ENCODE measurements at regions not wholly inside any gene's neighbourhood (a gene's known extent, or its start where the extent isn't known, plus 50 kb on each side); places are given as distances from the start of the nearest gene placed in this dataset.

GRCh38 chr13:81020010-81020409 is 679.1 kb upstream of the SPRY2 start:
- TF ChIP-seq CTCF (conservative IDR thresholded peaks at IDR 0.05; ENCODE audit: low read length) (no peak), EZH2phosphoT487 (IDR thresholded peaks at IDR 0.05; ENCODE audit: borderline replicate concordance, low read depth, low read length) (no peak)
